ENCODE measurements at regions not wholly inside any gene's neighbourhood (a gene's known extent, or its start where the extent isn't known, plus 50 kb on each side); places are given as distances from the start of the nearest gene placed in this dataset.

DNA sequence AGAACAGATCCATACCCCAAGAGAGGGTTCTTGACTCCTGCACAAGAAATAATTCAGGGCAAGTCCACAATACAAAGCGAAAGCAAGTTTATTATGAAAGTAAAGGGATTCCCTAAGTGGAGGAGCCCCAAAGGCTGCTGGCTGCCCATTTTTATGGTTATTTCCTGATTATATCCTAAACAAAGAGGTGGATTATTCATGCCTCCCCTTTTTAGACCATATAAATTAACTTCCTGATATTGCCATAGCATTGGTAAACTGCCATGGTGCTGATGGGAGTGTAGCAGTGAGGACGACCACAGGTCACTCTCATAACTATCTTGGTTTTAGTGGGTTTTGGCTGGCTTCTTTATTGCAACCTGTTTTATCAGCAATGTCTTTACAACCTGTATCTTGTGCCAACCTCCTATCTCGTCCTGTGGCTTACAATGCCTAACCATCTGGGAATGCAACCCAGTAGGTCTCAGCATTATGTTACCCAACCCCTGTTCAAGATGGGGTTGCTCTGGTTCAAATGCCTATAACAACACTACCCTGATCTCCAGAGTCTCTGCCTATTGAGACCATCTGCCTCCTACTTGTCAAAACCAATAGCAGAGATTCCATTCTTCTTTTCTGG lies 154.4 kb upstream of the GRAMD2B start:
- H3K27ac Mint-ChIP-seq, result no peak overlapping the region
- ChIA-PET CTCF (no interaction called here), POLR2A (no interaction called here)
- H3K4me1 Mint-ChIP-seq, result no peaks in the 10 kb centered on the region
- intact Hi-C loops (cut with micrococcal nuclease), result no loop called here
- TF ChIP-seq, protein P1, sequence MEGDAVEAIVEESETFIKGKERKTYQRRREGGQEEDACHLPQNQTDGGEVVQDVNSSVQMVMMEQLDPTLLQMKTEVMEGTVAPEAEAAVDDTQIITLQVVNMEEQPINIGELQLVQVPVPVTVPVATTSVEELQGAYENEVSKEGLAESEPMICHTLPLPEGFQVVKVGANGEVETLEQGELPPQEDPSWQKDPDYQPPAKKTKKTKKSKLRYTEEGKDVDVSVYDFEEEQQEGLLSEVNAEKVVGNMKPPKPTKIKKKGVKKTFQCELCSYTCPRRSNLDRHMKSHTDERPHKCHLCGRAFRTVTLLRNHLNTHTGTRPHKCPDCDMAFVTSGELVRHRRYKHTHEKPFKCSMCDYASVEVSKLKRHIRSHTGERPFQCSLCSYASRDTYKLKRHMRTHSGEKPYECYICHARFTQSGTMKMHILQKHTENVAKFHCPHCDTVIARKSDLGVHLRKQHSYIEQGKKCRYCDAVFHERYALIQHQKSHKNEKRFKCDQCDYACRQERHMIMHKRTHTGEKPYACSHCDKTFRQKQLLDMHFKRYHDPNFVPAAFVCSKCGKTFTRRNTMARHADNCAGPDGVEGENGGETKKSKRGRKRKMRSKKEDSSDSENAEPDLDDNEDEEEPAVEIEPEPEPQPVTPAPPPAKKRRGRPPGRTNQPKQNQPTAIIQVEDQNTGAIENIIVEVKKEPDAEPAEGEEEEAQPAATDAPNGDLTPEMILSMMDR (IDR thresholded peaks at IDR 0.05), result no peak
- ATAC-seq (ENCODE audit: low read depth) (no peak), DNase-seq (no peak)
- H3K4me3 Mint-ChIP-seq, result no peak overlapping the region
- no peaks in the 10 kb centered on the region for H3K36me3 Mint-ChIP-seq (ENCODE audit: low read depth)
- no peaks in the 10 kb centered on the region for H3K9me3 Mint-ChIP-seq
- H3K27me3 Mint-ChIP-seq, result no peaks in the 10 kb centered on the region

DNA sequence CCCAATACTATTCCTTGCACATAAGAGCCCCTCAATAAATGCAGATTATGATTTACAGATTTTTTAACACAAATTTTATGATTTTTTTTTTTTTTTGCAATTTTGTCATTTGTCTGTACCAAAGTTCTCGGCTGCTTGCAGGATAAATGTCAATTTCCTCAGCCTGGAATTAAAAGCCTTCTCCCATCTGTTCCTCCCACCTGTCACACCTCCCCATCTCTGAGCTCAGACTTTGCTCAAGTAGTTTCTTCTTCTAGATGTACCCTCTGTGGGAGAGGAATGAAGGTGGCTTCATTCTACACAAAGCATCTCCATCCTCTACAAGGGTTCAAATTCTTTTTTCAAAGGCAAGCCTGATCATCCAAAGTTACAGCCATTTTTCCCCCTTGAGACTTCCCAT lies 153.7 kb upstream of the GRAMD2B start:
- H3K4me3 Mint-ChIP-seq, result no peak overlapping the region
- POLR2A ChIA-PET, result no interaction called here
- H3K9me3 Mint-ChIP-seq, result no peaks in the 10 kb centered on the region
- TF ChIP-seq, protein P1 (IDR thresholded peaks at IDR 0.05), result no peak
- CTCF ChIA-PET, result no interaction called here
- no peak overlapping the region for H3K27ac Mint-ChIP-seq
- H3K36me3 Mint-ChIP-seq (ENCODE audit: low read depth), result no peaks in the 10 kb centered on the region
- intact Hi-C loops (cut with micrococcal nuclease), result no loop called here
- no peak for DNase-seq
- no peaks in the 10 kb centered on the region for H3K4me1 Mint-ChIP-seq
- no peaks in the 10 kb centered on the region for H3K27me3 Mint-ChIP-seq
- ATAC-seq (ENCODE audit: low read depth), result no peak

DNA sequence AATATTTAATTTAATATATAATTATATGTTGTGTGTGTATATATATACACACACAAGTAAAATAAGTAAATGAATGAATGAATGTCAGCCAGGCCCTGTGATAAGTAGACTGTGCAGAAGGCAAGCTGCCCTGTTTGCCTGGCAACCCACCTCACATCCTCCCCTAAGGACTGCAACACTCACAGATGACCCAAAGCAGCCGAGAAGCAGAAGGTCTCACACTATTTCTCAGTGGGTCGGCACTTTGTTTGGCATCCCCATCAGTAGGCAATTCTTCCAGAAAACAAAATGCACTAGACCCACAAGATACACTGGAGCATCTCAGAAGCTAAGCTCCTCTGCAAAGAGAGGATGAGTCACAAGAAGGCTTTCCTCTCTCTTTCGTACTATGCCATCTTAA lies 152.1 kb upstream of the GRAMD2B start:
- Mint-ChIP-seq H3K27me3 (no peaks in the 10 kb centered on the region), H3K4me3 (no peak overlapping the region), H3K36me3 (ENCODE audit: low read depth) (no peaks in the 10 kb centered on the region), H3K27ac (no peak overlapping the region), H3K9me3 (no peaks in the 10 kb centered on the region), H3K4me1 (no peaks in the 10 kb centered on the region)
- ChIA-PET POLR2A (no interaction called here), CTCF (no interaction called here)
- intact Hi-C loops (cut with micrococcal nuclease), result no loop called here
- TF ChIP-seq, protein P1 (IDR thresholded peaks at IDR 0.05), result no peak
- no peak for DNase-seq
- no peak for ATAC-seq (ENCODE audit: low read depth)

DNA sequence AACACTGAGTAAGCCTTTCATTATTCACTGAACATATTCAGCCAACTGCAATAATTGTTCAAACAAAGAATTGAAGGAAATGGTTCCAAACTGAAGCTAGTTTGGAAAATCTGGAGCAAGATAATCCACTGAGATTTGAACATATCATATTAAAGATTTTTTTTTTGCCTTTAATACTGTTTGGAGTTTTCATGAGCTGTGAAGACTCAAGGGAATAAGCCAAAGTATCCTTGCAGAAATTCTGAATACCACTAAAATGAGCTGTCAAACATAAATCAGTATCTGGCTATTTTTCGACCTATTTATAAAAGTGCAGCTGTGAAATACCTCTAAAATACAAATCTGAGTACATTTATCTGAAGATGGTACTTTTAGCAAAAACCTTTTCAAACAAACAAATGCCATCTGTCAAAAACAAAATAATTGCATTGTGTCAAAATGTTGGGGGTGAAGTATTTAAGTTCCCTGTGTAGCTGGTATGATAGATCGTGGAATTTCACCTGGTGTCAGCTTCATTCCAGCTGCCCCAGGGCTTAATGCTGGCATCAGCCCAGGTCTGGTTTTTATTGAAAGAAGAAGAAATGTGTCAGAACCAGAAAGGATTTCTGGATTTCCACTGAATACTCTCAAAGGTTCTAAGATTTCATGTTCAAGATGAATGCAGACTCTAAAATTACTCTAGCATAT lies 149.0 kb upstream of the GRAMD2B start:
- CTCF ChIA-PET, result no interaction called here
- H3K27me3 Mint-ChIP-seq, result no peaks in the 10 kb centered on the region
- no peaks in the 10 kb centered on the region for H3K36me3 Mint-ChIP-seq (ENCODE audit: low read depth)
- POLR2A ChIA-PET, result no interaction called here
- DNase-seq, result no peak
- no peaks in the 10 kb centered on the region for H3K4me1 Mint-ChIP-seq
- no peak overlapping the region for H3K4me3 Mint-ChIP-seq
- intact Hi-C loops (cut with micrococcal nuclease), result no loop called here
- ATAC-seq (ENCODE audit: low read depth), result no peak
- H3K9me3 Mint-ChIP-seq, result no peaks in the 10 kb centered on the region
- TF ChIP-seq, protein P1 (IDR thresholded peaks at IDR 0.05), result no peak
- H3K27ac Mint-ChIP-seq, result no peak overlapping the region

DNA sequence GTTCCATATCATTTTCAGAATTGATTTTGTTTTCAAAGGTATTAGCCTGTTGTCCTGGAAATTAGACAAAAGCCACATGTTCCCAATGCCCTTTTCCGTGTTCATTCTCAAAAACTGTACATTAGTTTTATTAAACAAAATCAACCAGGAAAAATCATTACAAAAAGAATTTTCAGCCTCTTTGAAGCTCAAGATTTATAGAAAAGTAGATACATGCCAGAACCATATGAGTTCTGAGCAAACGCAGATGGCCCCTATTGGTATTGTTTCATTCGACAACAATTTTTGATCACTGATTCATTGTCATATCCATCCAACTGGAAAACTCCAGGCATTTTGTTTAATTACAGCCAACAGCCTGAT lies 148.5 kb upstream of the GRAMD2B start:
- ATAC-seq (ENCODE audit: low read depth), result no peak
- H3K9me3 Mint-ChIP-seq, result no peaks in the 10 kb centered on the region
- CTCF ChIA-PET, result no interaction called here
- H3K27me3 Mint-ChIP-seq, result no peaks in the 10 kb centered on the region
- H3K27ac Mint-ChIP-seq, result no peak overlapping the region
- intact Hi-C loops (cut with micrococcal nuclease), result no loop called here
- DNase-seq, result no peak
- no peak overlapping the region for H3K4me3 Mint-ChIP-seq
- H3K4me1 Mint-ChIP-seq, result no peaks in the 10 kb centered on the region
- TF ChIP-seq, protein P1 (IDR thresholded peaks at IDR 0.05), result no peak
- no peaks in the 10 kb centered on the region for H3K36me3 Mint-ChIP-seq (ENCODE audit: low read depth)
- POLR2A ChIA-PET, result no interaction called here
